ENCODE measurements at regions not wholly inside any gene's neighbourhood (a gene's known extent, or its start where the extent isn't known, plus 50 kb on each side); places are given as distances from the start of the nearest gene placed in this dataset.

GRCh38 chr7:35558841-35559240, 136.1 kb downstream of the HERPUD2 start:
- TF ChIP-seq CTCF (IDR thresholded peaks at IDR 0.05; ENCODE audit: borderline replicate concordance, extremely low read depth, low read length, poor library complexity, severe bottlenecking), result no peak
- no peak for TF ChIP-seq EZH2 (IDR thresholded peaks at IDR 0.05; ENCODE audit: borderline replicate concordance, low read depth, low read length, severe bottlenecking)

Measured in DND-41 (cell line).